HT1080 (cell line): ENCODE measurements at regions not wholly inside any gene's neighbourhood (a gene's known extent, or its start where the extent isn't known, plus 50 kb on each side); places are given as distances from the start of the nearest gene placed in this dataset.

Source experiments
- DNase-seq: peaks from one replicate; pipeline ENCODE4 v3.0.0-alpha.2; 2015; ENCODE audit warnings: low read depth

- DNase-seq = no peak
Observed at GRCh38 chr3:167188592-167188991, 191.5 kb downstream of the ZBBX start.

DNA sequence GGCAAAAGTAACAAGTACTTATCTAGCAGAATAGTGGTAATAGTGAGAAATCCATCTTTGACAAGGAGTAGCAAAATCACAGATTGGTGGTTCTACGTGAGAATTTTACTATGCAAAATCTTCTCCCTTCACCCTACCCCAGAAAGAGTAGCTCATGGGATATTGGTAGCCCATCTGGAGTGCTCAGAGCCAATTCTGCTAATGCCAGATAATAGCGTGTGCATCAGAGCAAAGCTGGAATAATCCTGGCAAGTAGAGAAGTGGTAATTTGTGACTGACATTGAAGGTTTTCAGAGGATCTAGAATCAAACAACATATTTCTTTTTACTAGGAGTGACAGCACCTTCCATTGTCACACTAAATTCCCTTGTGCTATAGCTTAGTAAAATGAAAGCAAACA lies 192.9 kb downstream of the ZBBX start:
- no peak for DNase-seq

GRCh38 chr3:167184511-167184910 lies 195.6 kb downstream of the ZBBX start:
- peak; percentile 37 for DNase-seq

- no peak for DNase-seq
Observed at GRCh38 chr3:167172377-167172776, 207.7 kb downstream of the ZBBX start.

DNA sequence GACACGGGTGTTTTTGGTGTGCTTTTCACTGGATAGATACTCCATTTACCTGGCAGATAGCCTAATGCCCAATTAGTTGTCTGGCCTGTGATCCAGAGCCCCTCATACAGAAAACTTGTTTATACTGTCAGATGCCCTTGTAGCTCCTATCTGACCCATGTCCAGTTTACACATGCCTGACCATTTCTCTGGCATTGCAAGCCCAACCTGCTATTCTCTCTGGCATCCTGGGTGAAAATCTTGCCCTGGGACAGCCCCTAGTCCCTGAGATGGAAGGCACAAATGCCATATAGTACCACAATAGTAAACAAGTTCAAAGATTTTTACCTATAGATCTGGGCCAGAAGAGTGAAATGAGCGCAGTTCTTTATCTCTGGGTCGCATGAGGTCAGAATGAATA lies 212.6 kb downstream of the ZBBX start:
- DNase-seq = no peak

- no peak for DNase-seq
Observed at GRCh38 chr3:167166594-167167253, 213.4 kb downstream of the ZBBX start.

- no peak for DNase-seq
Observed at GRCh38 chr3:167166012-167166411, 214.1 kb downstream of the ZBBX start.

GRCh38 chr3:167163580-167163979 lies 216.5 kb downstream of the ZBBX start:
- no peak for DNase-seq

- DNase-seq = no peak
Observed at GRCh38 chr3:167162083-167162482, 218.0 kb downstream of the ZBBX start.

GRCh38 chr3:167160781-167161180 lies 219.3 kb downstream of the ZBBX start:
- no peak for DNase-seq

- DNase-seq = no peak
Observed at GRCh38 chr3:167151636-167152035, 228.5 kb downstream of the ZBBX start.

DNA sequence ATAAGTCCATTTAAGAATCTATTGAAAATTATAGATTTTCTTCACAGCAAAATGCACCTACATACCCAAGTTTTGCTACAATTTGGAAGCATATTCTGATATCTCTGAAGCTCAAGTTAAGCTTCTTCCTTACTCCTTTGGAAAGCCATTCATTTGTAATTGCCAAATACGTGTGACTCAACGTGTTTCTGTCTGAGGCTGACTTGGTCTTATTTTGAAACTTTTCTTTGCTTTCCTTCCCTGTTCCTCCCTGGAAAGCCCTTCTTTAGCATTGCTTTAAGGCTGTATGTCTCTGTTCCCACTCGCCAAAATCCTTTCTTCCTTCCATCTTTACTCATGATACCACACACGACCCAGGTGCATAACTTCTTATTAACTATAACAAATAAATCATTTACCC lies 232.0 kb downstream of the ZBBX start:
- no peak for DNase-seq

GRCh38 chr3:167146911-167147310 lies 233.2 kb downstream of the ZBBX start:
- DNase-seq = no peak

DNA sequence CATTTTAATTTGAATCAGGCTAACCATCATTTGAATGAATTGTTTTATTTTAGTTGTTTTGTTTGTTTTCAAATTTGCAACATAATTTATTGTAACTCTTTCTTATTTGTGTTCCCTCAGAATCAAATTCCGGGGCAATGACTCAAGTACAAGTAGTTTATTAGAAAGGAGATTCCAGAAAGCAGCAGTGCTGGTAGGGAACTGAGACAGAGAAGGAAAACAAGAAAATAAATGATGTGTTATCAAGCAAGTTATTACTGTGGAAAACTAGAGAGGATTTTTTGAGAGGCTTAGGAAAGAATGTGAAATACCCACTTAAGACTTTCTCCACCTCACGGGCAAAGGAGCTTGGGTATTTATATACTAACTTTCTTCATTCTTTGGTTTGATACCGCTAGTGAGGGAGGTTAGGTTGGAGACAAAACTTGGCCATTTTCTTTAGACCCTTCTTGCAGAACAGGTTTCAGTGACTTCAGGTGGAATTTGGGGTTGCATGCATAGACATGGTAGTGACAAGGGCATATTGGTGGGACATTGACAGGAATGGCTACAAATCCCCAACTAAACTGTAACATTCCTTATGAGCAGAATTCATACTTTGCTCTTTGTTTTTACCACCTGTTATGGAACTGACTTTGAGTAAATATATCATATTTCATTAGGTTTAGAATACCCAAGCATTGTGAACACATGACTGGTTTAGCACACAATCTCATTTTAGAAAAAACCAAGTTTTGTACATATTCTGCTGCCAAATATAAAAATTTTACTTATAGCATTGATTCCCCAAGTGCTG lies 254.3 kb downstream of the ZBBX start:
- no peak for DNase-seq

GRCh38 chr3:167120828-167121227 lies 259.3 kb downstream of the ZBBX start:
- no peak for DNase-seq

- DNase-seq = no peak
Observed at GRCh38 chr3:167116120-167116922, 263.8 kb downstream of the ZBBX start.

- DNase-seq = no peak
Observed at GRCh38 chr3:167115331-167115934, 264.7 kb downstream of the ZBBX start.

DNA sequence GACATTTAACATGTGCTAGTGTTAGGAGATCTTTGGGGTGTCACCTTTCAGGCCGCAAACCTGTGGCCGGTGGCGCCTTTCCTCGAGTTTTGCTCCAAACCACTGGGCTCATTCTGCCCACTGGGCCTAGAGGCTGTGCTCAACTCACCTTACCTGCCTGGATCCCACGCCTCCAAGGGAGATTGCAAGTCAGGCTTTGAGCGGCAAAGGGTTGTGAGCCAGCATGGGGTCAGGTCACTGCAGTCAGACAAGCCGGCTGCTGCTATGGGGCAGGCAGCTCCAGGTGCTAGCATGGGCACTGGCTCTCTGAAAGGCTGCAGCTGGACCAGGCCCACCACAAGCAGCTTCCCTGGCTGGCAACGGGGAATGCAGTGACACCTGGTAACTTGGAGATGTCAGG lies 265.5 kb downstream of the ZBBX start:
- no peak for DNase-seq

- DNase-seq = peak; percentile 24
Observed at GRCh38 chr3:167113035-167113830, 266.9 kb downstream of the ZBBX start.

DNA sequence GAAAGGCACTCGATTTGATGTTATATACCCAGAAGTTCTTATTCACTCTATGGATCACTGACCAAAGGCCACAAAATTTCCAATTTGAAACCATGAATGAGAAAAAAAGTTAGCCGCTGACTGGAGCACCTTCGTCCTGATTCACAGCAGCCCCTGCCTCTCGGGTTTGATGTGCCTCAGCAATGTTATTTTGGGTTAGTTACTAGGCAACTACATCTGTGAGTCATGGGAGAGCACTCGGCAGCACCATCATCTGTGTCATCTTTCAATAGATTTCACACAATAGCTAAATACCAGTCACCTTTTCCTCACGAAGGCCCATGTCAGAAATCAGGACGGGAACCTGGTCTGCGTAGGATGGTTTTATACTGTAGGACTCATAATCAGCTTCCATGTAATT lies 269.2 kb downstream of the ZBBX start:
- peak; percentile 92 for DNase-seq

DNA sequence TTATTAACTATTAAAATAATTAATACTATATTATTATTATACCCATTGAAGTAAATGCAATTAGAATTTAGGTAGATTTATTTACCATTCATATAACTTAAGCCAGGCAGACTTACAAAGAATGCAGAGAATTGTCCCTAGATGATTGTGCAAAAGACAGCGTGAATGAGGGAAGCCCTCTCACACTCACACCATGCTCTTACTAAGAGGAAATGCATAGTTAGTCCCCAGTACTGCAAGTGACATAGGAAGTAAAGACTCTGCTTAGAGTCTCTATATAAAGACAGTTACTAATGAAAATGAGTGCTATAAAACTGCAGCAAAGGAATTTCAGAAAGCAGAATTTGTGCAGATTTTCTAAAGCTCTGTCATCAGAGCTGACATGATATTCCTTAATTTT lies 270.4 kb downstream of the ZBBX start:
- no peak for DNase-seq
